ENCODE measurements at regions not wholly inside any gene's neighbourhood (a gene's known extent, or its start where the extent isn't known, plus 50 kb on each side); places are given as distances from the start of the nearest gene placed in this dataset.

GRCh38 chr5:100755435-100755834 lies 147.6 kb downstream of the ST8SIA4 start:
- TF ChIP-seq CTCF (conservative IDR thresholded peaks at IDR 0.05; ENCODE audit: low read length), result no peak
- TF ChIP-seq EZH2phosphoT487 (IDR thresholded peaks at IDR 0.05; ENCODE audit: borderline replicate concordance, low read depth, low read length), result no peak

Measured in OCI-LY7 (cell line).